Body of pancreas (tissue), 4 donors: ENCODE measurements at regions not wholly inside any gene's neighbourhood (a gene's known extent, or its start where the extent isn't known, plus 50 kb on each side); places are given as distances from the start of the nearest gene placed in this dataset.

Experiments
- ATAC-seq: fragments of 150-250 bp; one replicate; pipeline ENCODE4 v1.9.1; 2016
- DNase-seq, 4 donors: peaks; one replicate each; pipeline ENCODE4 v3.0.0-alpha.2; 2019
- H3K27ac ChIP-seq, 4 donors: fragments of 200-600 bp; sonication (generic); 1 replicate in 3 of 4; 2 replicates in 1 of 4; pipeline versions ENCODE4 v1.5.1 to v1.6.1; 2016 to 2019; ENCODE audit warnings: mild to moderate bottlenecking in 1 of 4, mixed read lengths in 1 of 4, moderate library complexity in 1 of 4
- H3K27me3 ChIP-seq, 2 donors: fragments of 200-600 bp; sonication (generic); one replicate each; pipeline ENCODE4 v1.6.0; 2016; ENCODE audit warnings: mild to moderate bottlenecking in 1 of 2
- H3K36me3 ChIP-seq, 2 donors: fragments of 200-600 bp; sonication (generic); replicated peaks in 1 of 2; 2 replicates each; pipeline ENCODE4 v1.5.1; 2016; ENCODE audit warnings: low read depth in 2 of 2; ENCODE audit not compliant: insufficient read depth in 1 of 2
- H3K4me1 ChIP-seq: fragments of 200-600 bp; sonication (generic); one replicate; pipeline ENCODE4 v1.6.0; 2016
- H3K4me3 ChIP-seq, 2 donors: fragments of 200-600 bp; sonication (generic); 1 replicate in 1 of 2; 2 replicates in 1 of 2; pipeline ENCODE4 v1.5.1; 2016 to 2019
- H3K9me3 ChIP-seq, 3 donors: fragments of 200-600 bp; sonication (generic); 1 replicate in 2 of 3; 2 replicates in 1 of 3; pipeline ENCODE4 v1.5.1; 2016
- CTCF ChIP-seq, 7 experiments: fragments of 450-650 bp in 4 of 7; fragments of 200-600 bp in 3 of 7; sonication (generic) in 3 of 7; IDR thresholded peaks; one replicate each; pipeline ENCODE4 v1.5.1; 2016 to 2019; ENCODE audit warnings: antibody characterized with exemption in 7 of 7
- POLR2A ChIP-seq, 3 donors: fragments of 450-650 bp; IDR thresholded peaks; one replicate each; pipeline ENCODE4 v1.6.1; 2016; ENCODE audit warnings: antibody characterized with exemption in 3 of 3, mild to moderate bottlenecking in 2 of 3
- WGBS, 2 donors: methylation state at CpG; one replicate each; pipeline ENCODE4 v1.1.5; 2017; 5-methylcytosine and 5-hydroxymethylcytosine counted together
- intact Hi-C: fragments of 100-400 bp; cut with DNase I; formaldehyde crosslinking; loops from one replicate; pipeline ENCODE4 v1.15.1; 2023

GRCh38 chr11:81825346-81825745 is 908.3 kb downstream of the FAM181B start:
- no peaks in the 10 kb centered on the region for H3K27me3 ChIP-seq
- no peaks in the 10 kb centered on the region for H3K36me3 ChIP-seq
- intact Hi-C loops, result no loop called here
- no peaks in the 10 kb centered on the region for H3K4me1 ChIP-seq
- no peak overlapping the region for H3K4me3 ChIP-seq
- TF ChIP-seq POLR2A (IDR thresholded peaks at IDR 0.05), result no peak
- no peak for TF ChIP-seq CTCF (IDR thresholded peaks at IDR 0.05)
- no peak for ATAC-seq
- DNase-seq, result no peak
- no peak overlapping the region for H3K27ac ChIP-seq
- H3K9me3 ChIP-seq, result no peaks in the 10 kb centered on the region

- Histone ChIP-seq H3K27me3 (no peaks in the 10 kb centered on the region), H3K36me3 (no peaks in the 10 kb centered on the region), H3K4me3 (no peak overlapping the region), H3K4me1 (no peaks in the 10 kb centered on the region), H3K27ac (no peak overlapping the region), H3K9me3 (no peaks in the 10 kb centered on the region)
- intact Hi-C loops, result no loop called here
- no peak for TF ChIP-seq POLR2A (IDR thresholded peaks at IDR 0.05)
- TF ChIP-seq CTCF (IDR thresholded peaks at IDR 0.05), result no peak
- no peak for DNase-seq
- ATAC-seq, result no peak
- 61 to 89% methylated on average over 2 of the region's 2 CpGs for WGBS, 2 donors
Measured at GRCh38 chr11:81819462-81819861, 914.2 kb downstream of the FAM181B start.

- no peaks in the 10 kb centered on the region for H3K27me3 ChIP-seq
- H3K4me3 ChIP-seq, result no peak overlapping the region
- intact Hi-C loops, result no loop called here
- H3K36me3 ChIP-seq, result no peaks in the 10 kb centered on the region
- DNase-seq (no peak), ATAC-seq (no peak)
- TF ChIP-seq CTCF (IDR thresholded peaks at IDR 0.05) (no peak), POLR2A (IDR thresholded peaks at IDR 0.05) (no peak)
- H3K27ac ChIP-seq, result no peak overlapping the region
- WGBS, 2 donors, result 0 to 38% methylated on average over 1 of the region's 1 CpG
- H3K9me3 ChIP-seq, result no peaks in the 10 kb centered on the region
- no peaks in the 10 kb centered on the region for H3K4me1 ChIP-seq
Measured at GRCh38 chr11:81804858-81805257, 928.8 kb downstream of the FAM181B start.

GRCh38 chr11:81802591-81802990 is 931.1 kb downstream of the FAM181B start:
- intact Hi-C loops, result no loop called here
- ATAC-seq (no peak), DNase-seq (no peak)
- H3K9me3 ChIP-seq, result no peaks in the 10 kb centered on the region
- H3K27me3 ChIP-seq, result no peaks in the 10 kb centered on the region
- 48 to 56% methylated on average over 3 of the region's 3 CpGs for WGBS, 2 donors
- H3K27ac ChIP-seq, result no peak overlapping the region
- H3K36me3 ChIP-seq, result no peaks in the 10 kb centered on the region
- TF ChIP-seq CTCF (IDR thresholded peaks at IDR 0.05) (no peak), POLR2A (IDR thresholded peaks at IDR 0.05) (no peak)
- H3K4me1 ChIP-seq, result no peaks in the 10 kb centered on the region
- no peak overlapping the region for H3K4me3 ChIP-seq

- intact Hi-C loops, result no loop called here
- DNase-seq (no peak), ATAC-seq (no peak)
- no peak for TF ChIP-seq POLR2A (IDR thresholded peaks at IDR 0.05)
- TF ChIP-seq CTCF (IDR thresholded peaks at IDR 0.05), result no peak
- Histone ChIP-seq H3K27ac (no peak overlapping the region), H3K4me3 (no peak overlapping the region), H3K36me3 (no peaks in the 10 kb centered on the region), H3K4me1 (no peaks in the 10 kb centered on the region), H3K27me3 (no peaks in the 10 kb centered on the region), H3K9me3 (no peaks in the 10 kb centered on the region)
- 60 to 64% methylated on average over 4 of the region's 4 CpGs for WGBS, 2 donors
Measured at GRCh38 chr11:81792416-81792815, 941.2 kb downstream of the FAM181B start.
